ENCODE measurements at regions not wholly inside any gene's neighbourhood (a gene's known extent, or its start where the extent isn't known, plus 50 kb on each side); places are given as distances from the start of the nearest gene placed in this dataset.

GRCh38 chr3:181431748-181432147, 280.0 kb upstream of the SOX2 start:
- no peak for DNase-seq

- DNase-seq: no peak
Observed at GRCh38 chr3:181425074-181425473, 286.7 kb upstream of the SOX2 start.

- DNase-seq: no peak
Observed at GRCh38 chr3:181418233-181418632, 293.5 kb upstream of the SOX2 start.

- no peak for DNase-seq
Observed at GRCh38 chr3:181417748-181418147, 294.0 kb upstream of the SOX2 start.

- no peak for DNase-seq
Observed at GRCh38 chr3:181410870-181411269, 300.9 kb upstream of the SOX2 start.

- no peak for DNase-seq
Observed at GRCh38 chr3:181403876-181404660, 307.7 kb upstream of the SOX2 start.

- DNase-seq: no peak
Observed at GRCh38 chr3:181402347-181402746, 309.4 kb upstream of the SOX2 start.

- DNase-seq: no peak
Observed at GRCh38 chr3:181384970-181385369, 326.8 kb upstream of the SOX2 start.

- DNase-seq: no peak
Observed at GRCh38 chr3:181383760-181384159, 328.0 kb upstream of the SOX2 start.

- DNase-seq: no peak
Observed at GRCh38 chr3:181383201-181383600, 328.5 kb upstream of the SOX2 start.

- DNase-seq: no peak
Observed at GRCh38 chr3:181382656-181383055, 329.1 kb upstream of the SOX2 start.

GRCh38 chr3:181379278-181379677, 332.4 kb upstream of the SOX2 start:
- DNase-seq: no peak

GRCh38 chr3:181369637-181370036, 342.1 kb upstream of the SOX2 start:
- DNase-seq: no peak

- no peak for DNase-seq
Observed at GRCh38 chr3:181363231-181363630, 348.5 kb upstream of the SOX2 start.

GRCh38 chr3:181362378-181362777, 349.3 kb upstream of the SOX2 start:
- DNase-seq: no peak

GRCh38 chr3:181358562-181358961, 353.2 kb upstream of the SOX2 start:
- no peak for DNase-seq

GRCh38 chr3:181358060-181358459, 353.7 kb upstream of the SOX2 start:
- DNase-seq: no peak

GRCh38 chr3:181354140-181354539, 357.6 kb upstream of the SOX2 start:
- no peak for DNase-seq

GRCh38 chr3:181344331-181344730, 354.8 kb upstream of the DNAJC19 start:
- DNase-seq: no peak

- no peak for DNase-seq
Observed at GRCh38 chr3:181336597-181336996, 347.1 kb upstream of the DNAJC19 start.

- no peak for DNase-seq
Observed at GRCh38 chr3:181333394-181333793, 343.9 kb upstream of the DNAJC19 start.

- DNase-seq: no peak
Observed at GRCh38 chr3:181330821-181331563, 341.5 kb upstream of the DNAJC19 start.

- no peak for DNase-seq
Observed at GRCh38 chr3:181330257-181330656, 340.7 kb upstream of the DNAJC19 start.

- DNase-seq: no peak
Observed at GRCh38 chr3:181329024-181329423, 339.5 kb upstream of the DNAJC19 start.

Data from SW 1271 (cell line).